ENCODE measurements at regions not wholly inside any gene's neighbourhood (a gene's known extent, or its start where the extent isn't known, plus 50 kb on each side); places are given as distances from the start of the nearest gene placed in this dataset.
"Not testable (repeated sequence)": the region's sequence is repeated elsewhere in the genome, so short reads cannot be mapped to it uniquely, and the experiment has no call there.

- DNase-seq, result no peak
Observed at GRCh38 chrX:437661-438390, 51.1 kb upstream of the PPP2R3B start.

DNA sequence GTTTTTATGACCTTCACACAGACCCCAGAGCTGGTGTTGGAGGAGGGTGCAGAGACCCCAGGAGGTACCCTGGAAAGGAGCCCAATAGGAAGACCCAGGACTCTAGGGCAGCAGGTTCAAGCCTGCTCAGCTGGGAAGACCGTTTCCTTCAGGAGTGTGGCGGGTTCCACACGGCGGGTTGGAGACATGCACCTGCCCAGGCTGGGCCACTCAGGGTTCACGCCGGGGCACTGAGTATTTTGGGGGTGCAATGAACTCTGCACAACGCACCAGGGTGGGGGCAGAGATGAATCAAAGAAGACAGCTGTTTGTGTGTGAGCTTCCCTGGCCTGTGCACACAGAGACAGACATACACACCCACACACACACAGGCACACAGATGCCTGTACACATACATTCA is 52.5 kb upstream of the PPP2R3B start:
- no peak for DNase-seq

DNA sequence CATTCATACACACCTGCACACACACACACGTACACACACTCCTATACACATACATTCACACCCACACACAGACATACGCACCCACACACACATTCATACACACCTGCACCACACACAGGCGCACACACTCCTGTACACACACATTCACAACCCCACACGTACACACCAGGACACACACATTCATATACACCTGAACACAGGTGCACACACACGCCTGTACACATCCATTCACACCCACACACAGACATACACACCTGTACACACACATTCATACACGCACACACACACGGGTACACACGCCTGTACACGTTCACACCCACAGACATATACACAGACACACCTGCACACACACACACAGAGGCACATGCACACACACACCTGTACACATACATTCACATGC is 53.0 kb upstream of the PPP2R3B start:
- no peak for DNase-seq

DNA sequence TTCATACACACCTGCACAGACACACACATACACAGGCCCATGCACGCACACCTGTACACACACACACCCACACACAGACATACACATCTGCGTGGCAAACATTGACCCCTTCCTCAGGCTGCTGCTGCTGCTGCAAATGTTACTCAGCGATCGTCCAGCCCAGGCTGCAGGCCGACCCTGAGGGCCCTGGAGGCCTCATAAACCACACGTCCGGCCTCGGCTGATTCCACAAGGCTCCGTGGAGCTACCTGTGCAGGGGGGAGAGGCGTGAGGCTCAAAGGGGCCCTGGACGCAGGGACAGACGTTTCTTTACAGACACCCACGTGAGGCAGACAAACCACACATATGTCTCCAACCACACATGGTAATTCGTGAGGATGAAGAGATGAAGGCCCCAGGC is 53.9 kb upstream of the PPP2R3B start:
- no peak for DNase-seq

GRCh38 chrX:443536-444210 is 57.0 kb upstream of the PPP2R3B start:
- no peak for DNase-seq

DNA sequence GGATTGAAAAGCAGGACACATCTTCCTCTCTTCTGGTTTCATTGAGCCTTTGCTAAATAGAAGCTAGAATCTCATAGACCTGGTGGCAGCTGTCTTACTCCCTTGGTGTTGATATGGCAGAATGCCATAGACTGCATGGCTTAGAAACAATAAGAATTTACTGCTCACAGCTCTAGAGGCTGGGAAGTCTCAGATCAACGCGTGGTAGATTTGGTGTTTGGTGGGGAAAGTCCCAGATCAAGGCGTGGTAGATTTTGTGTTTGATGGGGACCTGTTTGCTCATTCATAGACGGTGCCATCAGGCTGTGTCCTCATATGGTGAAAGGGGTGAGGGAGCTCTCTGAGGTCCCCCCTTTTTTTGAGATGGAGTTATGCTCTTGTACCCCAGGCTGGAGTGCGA is 57.6 kb upstream of the PPP2R3B start:
- DNase-seq, result no peak

- no peak for DNase-seq
Observed at GRCh38 chrX:445727-446126, 59.0 kb upstream of the PPP2R3B start.

- DNase-seq, result no peak
Observed at GRCh38 chrX:446245-446644, 59.5 kb upstream of the PPP2R3B start.

- no peak for DNase-seq
Observed at GRCh38 chrX:447052-447451, 60.3 kb upstream of the PPP2R3B start.

DNA sequence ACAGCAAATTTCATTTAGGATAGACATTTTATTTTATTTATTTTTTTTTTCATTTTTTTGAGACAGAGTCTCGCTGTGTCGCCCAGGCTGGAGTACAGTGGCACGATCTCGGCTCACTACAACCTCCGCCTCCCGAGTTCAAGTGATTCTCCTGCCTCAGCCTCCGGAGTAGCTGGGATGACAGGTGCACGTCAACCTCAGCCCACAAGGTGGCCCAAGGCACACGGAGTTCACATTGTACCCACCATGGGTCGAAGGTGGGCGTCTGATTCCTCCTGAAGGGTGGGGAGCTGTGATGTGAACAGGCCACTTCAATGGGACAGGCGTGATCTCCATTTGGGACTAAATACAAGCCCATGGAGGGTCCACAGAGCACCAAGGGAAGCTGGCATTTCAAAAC is 65.0 kb upstream of the PPP2R3B start:
- not testable (repeated sequence) for DNase-seq

DNA sequence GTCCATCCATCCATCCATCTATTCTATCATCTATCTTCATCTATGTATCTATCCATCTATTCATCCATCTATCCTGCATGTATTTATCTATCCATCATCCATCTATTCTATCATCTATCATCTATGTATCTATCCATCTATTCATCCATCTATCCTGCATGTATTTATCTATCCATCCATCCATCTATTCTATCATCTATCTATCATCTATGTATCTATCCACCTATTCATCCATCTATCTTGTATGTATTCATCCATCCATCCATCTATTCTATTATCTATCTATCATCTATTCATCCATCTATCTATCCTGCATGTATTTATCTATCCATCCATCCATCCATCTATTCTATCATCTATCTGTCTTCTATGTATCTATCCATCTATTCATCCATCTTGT is 65.9 kb upstream of the PPP2R3B start:
- DNase-seq, result no peak

GRCh38 chrX:454514-454913 is 67.8 kb upstream of the PPP2R3B start:
- not testable (repeated sequence) for DNase-seq

DNA sequence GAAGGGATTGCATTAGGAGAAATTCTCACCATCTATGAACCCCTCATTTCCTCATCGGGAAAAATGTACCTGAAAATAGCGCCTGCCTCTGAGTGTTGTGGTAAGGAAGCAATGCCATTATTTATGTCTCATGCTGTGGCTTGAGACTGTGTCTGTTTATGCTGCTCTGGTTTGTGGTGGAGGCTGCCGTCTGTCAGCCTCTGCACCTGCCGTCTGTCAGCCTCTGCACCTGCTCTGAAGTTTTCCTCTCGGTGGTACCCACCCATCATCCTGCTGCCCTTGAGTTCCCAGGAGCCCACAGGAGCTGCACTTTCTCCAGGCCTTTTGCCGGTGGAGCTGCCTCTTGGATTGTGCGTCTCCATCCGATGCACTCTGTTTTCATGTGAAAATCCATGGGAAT is 68.5 kb upstream of the PPP2R3B start:
- DNase-seq, result no peak

- no peak for DNase-seq
Observed at GRCh38 chrX:455673-456072, 69.0 kb upstream of the PPP2R3B start.

DNA sequence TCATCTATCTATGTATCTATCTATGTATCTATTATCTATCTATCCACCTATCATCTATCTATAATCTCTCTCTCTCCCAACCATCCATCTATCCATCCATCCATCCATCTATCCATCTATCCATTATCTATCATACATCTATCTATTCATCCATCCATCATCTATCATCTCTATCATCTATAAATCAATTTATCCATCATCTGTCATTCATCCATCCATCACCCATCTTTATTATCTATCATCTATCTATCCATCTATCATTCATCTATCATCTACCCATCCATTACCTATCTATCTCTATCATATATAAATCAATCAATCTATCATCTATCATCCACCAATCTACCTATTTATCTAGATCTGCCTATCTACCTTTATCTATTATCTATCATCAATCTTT is 69.4 kb upstream of the PPP2R3B start:
- DNase-seq, result no peak

DNA sequence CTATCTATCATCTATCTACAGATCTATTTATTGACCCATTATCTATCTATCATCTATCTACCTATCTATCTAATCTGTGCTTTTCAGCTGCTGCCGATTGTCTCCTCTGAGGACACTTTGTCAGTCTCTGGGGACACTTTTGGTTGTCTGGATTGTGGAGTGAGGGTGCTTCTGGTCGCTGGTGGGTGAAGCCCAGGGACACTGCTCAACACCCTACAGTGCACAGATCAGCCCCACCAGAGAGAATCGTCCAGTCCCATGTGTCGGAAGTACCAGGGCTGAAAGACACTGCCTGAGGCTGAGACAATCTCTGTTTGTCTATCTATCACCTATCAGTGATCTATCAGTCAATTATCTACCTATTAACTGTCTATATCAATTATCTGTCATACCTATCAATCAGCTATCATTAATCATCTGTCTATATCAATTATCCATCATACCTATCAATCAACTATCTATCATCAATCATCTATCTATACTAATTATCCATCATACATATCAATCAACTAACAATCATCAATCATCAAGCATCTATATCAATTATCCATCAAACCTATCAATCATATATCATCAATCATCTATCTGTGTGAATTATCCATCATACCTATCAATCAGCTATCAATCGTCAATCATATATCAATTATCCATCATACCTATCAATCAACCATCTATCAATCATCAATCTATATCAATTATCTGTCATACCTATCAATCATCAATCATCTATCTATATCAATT is 70.0 kb upstream of the PPP2R3B start:
- DNase-seq, result no peak

- DNase-seq, result no peak
Observed at GRCh38 chrX:457292-457679, 70.6 kb upstream of the PPP2R3B start.

DNA sequence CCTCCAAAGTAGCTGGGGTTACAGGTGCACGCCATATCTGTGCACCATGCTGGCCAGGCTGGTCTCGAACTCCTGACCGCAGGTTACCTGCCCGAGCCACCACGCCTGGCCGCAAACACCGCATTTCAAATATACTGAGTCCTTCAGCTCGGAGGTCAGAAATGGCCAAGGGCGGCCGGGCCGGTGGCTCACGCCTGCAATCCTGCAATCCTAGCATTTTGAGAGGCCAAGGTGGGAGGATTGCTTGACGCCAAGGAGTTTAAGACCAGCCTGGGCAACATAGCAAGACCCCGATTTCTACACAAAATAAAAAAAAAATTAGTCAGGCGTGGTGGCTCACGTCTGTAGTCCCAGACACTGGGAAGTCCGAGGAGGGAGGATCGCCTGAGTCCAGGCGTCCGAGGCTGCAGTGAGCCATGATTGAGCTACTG is 71.9 kb upstream of the PPP2R3B start:
- DNase-seq, result no peak

GRCh38 chrX:459611-460010 is 72.9 kb upstream of the PPP2R3B start:
- DNase-seq, result no peak

DNA sequence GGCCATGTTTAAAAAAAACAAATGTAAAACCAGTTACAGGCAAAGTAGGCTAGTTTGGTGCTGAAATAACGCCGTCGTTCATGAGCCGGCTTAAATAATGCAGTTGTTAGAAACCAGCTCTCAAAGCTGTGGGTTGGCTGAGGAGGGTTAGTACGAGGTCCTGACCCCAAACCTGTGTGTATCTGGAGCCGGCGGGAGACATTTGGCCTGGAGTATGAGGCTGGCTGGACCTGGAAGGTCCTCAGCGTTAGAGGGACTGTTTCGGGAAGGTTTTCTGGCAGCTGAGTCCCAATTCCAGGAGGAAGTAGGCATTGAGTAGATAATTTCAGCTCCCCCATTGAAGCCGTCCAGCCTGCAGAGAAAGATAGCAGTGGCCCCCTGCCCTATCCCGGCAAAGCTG is 73.4 kb upstream of the PPP2R3B start:
- no peak for DNase-seq

DNA sequence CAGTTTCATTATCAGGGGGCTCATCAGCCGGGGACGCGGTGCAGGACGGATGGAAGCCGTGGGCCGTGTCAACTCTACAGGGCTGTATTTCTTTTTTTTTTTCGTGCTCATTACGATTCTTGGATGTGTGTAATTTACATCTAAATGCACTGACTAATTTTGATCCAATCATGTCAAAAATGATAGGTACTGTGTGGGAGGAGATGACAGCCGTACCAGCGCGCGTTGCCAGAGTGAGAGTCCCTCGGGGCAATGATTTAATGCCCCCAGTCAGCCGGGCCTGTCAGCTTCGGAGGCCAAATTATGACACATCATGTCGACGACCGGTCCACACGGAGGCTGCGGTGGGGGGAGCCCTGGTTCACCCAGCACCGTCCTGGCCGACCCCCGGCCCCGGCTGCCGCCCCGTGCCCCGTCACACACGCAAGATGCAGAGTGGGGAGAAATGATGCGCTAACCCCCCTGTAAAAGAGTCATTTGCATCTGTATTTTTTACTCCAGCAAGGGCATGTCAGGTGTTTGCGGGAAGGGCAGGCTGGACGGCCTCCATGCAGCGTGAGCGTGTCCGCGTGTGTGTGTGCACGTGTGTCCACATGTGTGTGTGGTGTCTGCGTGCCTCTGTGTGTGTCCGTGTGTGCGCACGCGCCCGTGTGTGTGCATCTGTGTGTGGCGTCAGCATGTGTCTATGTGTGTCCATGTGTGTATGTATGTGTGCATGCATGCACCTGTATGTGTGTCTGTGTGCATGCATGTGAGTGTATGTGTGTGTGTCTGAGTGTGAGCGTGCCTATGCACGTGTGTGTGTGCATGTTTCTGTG is 74.3 kb upstream of the PPP2R3B start:
- DNase-seq, result no peak

DNA sequence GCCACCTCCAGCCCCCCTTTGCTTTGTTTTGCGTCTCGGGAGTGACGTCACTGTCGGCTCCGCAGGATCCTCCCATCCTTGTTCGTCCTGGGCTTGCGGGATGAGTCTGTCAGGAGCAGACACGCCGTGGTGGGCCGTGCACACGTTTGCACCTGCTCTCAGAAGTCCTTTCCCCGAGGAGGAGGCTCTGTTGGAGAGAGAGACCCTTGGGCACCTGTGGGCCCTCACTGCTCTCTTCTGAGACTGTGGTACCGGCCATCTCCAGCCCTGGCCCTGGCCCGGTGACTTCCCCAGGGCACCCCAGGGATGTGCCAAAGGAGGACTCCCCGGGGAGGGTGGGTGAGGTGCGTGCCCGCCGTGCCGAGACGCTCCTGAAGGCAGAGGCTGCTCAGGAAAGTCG is 76.1 kb upstream of the PPP2R3B start:
- no peak for DNase-seq

All from activated CD4-positive, alpha-beta T cell treated with anti-CD3 and anti-CD28 coated beads, Interleukin-2, amount 50 U/mL, for 16 hours (primary cell).